Astrocyte (in vitro differentiated cells and primary cell): ENCODE measurements at regions not wholly inside any gene's neighbourhood (a gene's known extent, or its start where the extent isn't known, plus 50 kb on each side); places are given as distances from the start of the nearest gene placed in this dataset.

ENCODE experiments used
- DNase-seq: peaks from one replicate; pipeline ENCODE4 v3.0.0-alpha.2; 2010; ENCODE audit warnings: low read depth
- FAIRE-seq: peaks from 2 replicates; lab custom pipeline; 2011; peaks lifted over from hg19 to GRCh38; lab: Jason Lieb, UNC
- H2AFZ ChIP-seq: 2 replicates; pipeline ENCODE4 v1.6.0; 2012; ENCODE audit warnings: low read depth, low read length, inconsistent platforms
- H3K27ac ChIP-seq: 2 replicates; pipeline ENCODE4 v1.5.1; 2011; ENCODE audit warnings: low read depth, low read length, inconsistent platforms
- H3K27me3 ChIP-seq: 2 replicates; pipeline ENCODE4 v1.6.0; 2011; ENCODE audit warnings: low read length, inconsistent platforms; ENCODE audit not compliant: insufficient read depth
- H3K36me3 ChIP-seq: 2 replicates; pipeline ENCODE4 v1.5.1; 2011; ENCODE audit warnings: low read length, inconsistent platforms; ENCODE audit not compliant: insufficient read depth
- H3K4me1 ChIP-seq: 2 replicates; pipeline ENCODE4 v1.5.1; 2011; ENCODE audit warnings: low read length, inconsistent platforms; ENCODE audit not compliant: insufficient read depth
- H3K4me2 ChIP-seq: 2 replicates; pipeline ENCODE4 v1.6.0; 2012; ENCODE audit warnings: low read length, inconsistent platforms
- H3K4me3 ChIP-seq: 2 replicates; pipeline ENCODE4 v1.5.1; 2011; ENCODE audit warnings: low read depth, mild to moderate bottlenecking, low read length, inconsistent platforms; ENCODE audit not compliant: insufficient read depth
- H3K79me2 ChIP-seq: 2 replicates; pipeline ENCODE4 v1.6.0; 2012; ENCODE audit warnings: mild to moderate bottlenecking, low read length, inconsistent platforms; ENCODE audit not compliant: insufficient read depth
- H3K9ac ChIP-seq: 2 replicates; pipeline ENCODE4 v1.6.0; 2012; ENCODE audit warnings: mild to moderate bottlenecking, low read length, inconsistent platforms
- H3K9me3 ChIP-seq: 2 replicates; pipeline ENCODE4 v1.5.1; 2012; ENCODE audit warnings: low read depth, mild to moderate bottlenecking, low read length, inconsistent platforms; ENCODE audit not compliant: insufficient read depth
- H4K20me1 ChIP-seq: 2 replicates; pipeline ENCODE4 v1.6.0; 2012; ENCODE audit warnings: low read length, inconsistent platforms; ENCODE audit not compliant: insufficient read depth
- H3K27ac Mint-ChIP-seq: one replicate; pipeline ENCODE4 v1.8.0; 2021; ENCODE audit warnings: mild to moderate bottlenecking, mixed read lengths; ENCODE audit not compliant: unreplicated experiment
- H3K27me3 Mint-ChIP-seq: one replicate; pipeline ENCODE4 v1.8.0; 2021; ENCODE audit warnings: low read depth, mixed read lengths; ENCODE audit not compliant: unreplicated experiment
- H3K36me3 Mint-ChIP-seq: one replicate; pipeline ENCODE4 v1.8.0; 2021; ENCODE audit warnings: low read depth, mixed read lengths; ENCODE audit not compliant: unreplicated experiment
- H3K4me1 Mint-ChIP-seq: one replicate; pipeline ENCODE4 v1.8.0; 2021; ENCODE audit warnings: low read depth, mixed read lengths; ENCODE audit not compliant: unreplicated experiment
- H3K4me3 Mint-ChIP-seq: one replicate; pipeline ENCODE4 v1.8.0; 2021; ENCODE audit warnings: mild to moderate bottlenecking, moderate library complexity, mixed read lengths; ENCODE audit not compliant: unreplicated experiment
- H3K9me3 Mint-ChIP-seq: one replicate; pipeline ENCODE4 v1.8.0; 2021; ENCODE audit warnings: mild to moderate bottlenecking, mixed read lengths; ENCODE audit not compliant: unreplicated experiment
- CTCF ChIP-seq: IDR thresholded peaks from 2 replicates; pipeline ENCODE4 v1.5.1; 2011; ENCODE audit warnings: low read depth, mild to moderate bottlenecking, inconsistent platforms, low read length, moderate library complexity; ENCODE audit not compliant: insufficient read depth
- EZH2 ChIP-seq: IDR thresholded peaks from 2 replicates; pipeline ENCODE4 v1.6.1; 2012; ENCODE audit warnings: mild to moderate bottlenecking, low read length, inconsistent platforms; ENCODE audit not compliant: insufficient read depth

- Histone ChIP-seq H3K4me2 (no peak overlapping the region), H3K27ac (no peak overlapping the region), H3K36me3 (no peaks in the 10 kb centered on the region), H3K4me3 (no peak overlapping the region), H3K9ac (no peak overlapping the region), H3K4me1 (no peaks in the 10 kb centered on the region), H3K27me3 (no peaks in the 10 kb centered on the region), H4K20me1 (no peaks in the 10 kb centered on the region), H3K9me3 (no peaks in the 10 kb centered on the region), H2AFZ (no peak overlapping the region), H3K79me2 (no peaks in the 10 kb centered on the region)
- H3K27ac Mint-ChIP-seq: no peak overlapping the region
- no peaks in the 10 kb centered on the region for H3K27me3 Mint-ChIP-seq
- FAIRE-seq (no peak), DNase-seq (no peak)
- no peak overlapping the region for H3K4me3 Mint-ChIP-seq
- H3K4me1 Mint-ChIP-seq: no peaks in the 10 kb centered on the region
- peaks cover 3% of the 10 kb centered on the region for H3K9me3 Mint-ChIP-seq
- no peaks in the 10 kb centered on the region for H3K36me3 Mint-ChIP-seq
- TF ChIP-seq EZH2: no peak
- TF ChIP-seq CTCF: no peak
Measured at GRCh38 chr11:96482193-96482592, 92.4 kb downstream of the JRKL start.

GRCh38 chr11:96483374-96483955 is 93.7 kb downstream of the JRKL start:
- Histone ChIP-seq H4K20me1 (no peaks in the 10 kb centered on the region), H3K9ac (no peak overlapping the region), H3K4me3 (no peak overlapping the region), H3K27ac (no peak overlapping the region), H3K9me3 (no peaks in the 10 kb centered on the region), H3K79me2 (no peaks in the 10 kb centered on the region), H2AFZ (no peak overlapping the region), H3K4me2 (no peak overlapping the region), H3K36me3 (no peaks in the 10 kb centered on the region), H3K27me3 (no peaks in the 10 kb centered on the region), H3K4me1 (no peaks in the 10 kb centered on the region)
- H3K4me1 Mint-ChIP-seq: no peaks in the 10 kb centered on the region
- H3K4me3 Mint-ChIP-seq: no peak overlapping the region
- H3K9me3 Mint-ChIP-seq: peaks cover 2% of the 10 kb centered on the region
- no peak overlapping the region for H3K27ac Mint-ChIP-seq
- H3K36me3 Mint-ChIP-seq: no peaks in the 10 kb centered on the region
- FAIRE-seq (no peak), DNase-seq (no peak)
- TF ChIP-seq CTCF (no peak), EZH2 (no peak)
- no peaks in the 10 kb centered on the region for H3K27me3 Mint-ChIP-seq

- H3K4me3 Mint-ChIP-seq: no peak overlapping the region
- no peaks in the 10 kb centered on the region for H3K27me3 Mint-ChIP-seq
- Histone ChIP-seq H3K36me3 (no peaks in the 10 kb centered on the region), H4K20me1 (no peaks in the 10 kb centered on the region), H3K27me3 (no peaks in the 10 kb centered on the region), H3K4me3 (no peak overlapping the region), H3K79me2 (no peaks in the 10 kb centered on the region), H3K9me3 (no peaks in the 10 kb centered on the region), H3K4me2 (no peak overlapping the region), H3K9ac (no peak overlapping the region), H3K27ac (no peak overlapping the region), H2AFZ (no peak overlapping the region), H3K4me1 (no peaks in the 10 kb centered on the region)
- no peak for DNase-seq
- peaks cover 3% of the 10 kb centered on the region for H3K9me3 Mint-ChIP-seq
- H3K27ac Mint-ChIP-seq: no peak overlapping the region
- H3K4me1 Mint-ChIP-seq: no peaks in the 10 kb centered on the region
- TF ChIP-seq EZH2: no peak
- TF ChIP-seq CTCF: no peak
- FAIRE-seq: no peak
- no peaks in the 10 kb centered on the region for H3K36me3 Mint-ChIP-seq
Measured at GRCh38 chr11:96484361-96484760, 94.5 kb downstream of the JRKL start.
